ENCODE measurements at regions not wholly inside any gene's neighbourhood (a gene's known extent, or its start where the extent isn't known, plus 50 kb on each side); places are given as distances from the start of the nearest gene placed in this dataset.

- TF ChIP-seq CTCF (IDR thresholded peaks at IDR 0.05) (no peak), POLR2A (IDR thresholded peaks at IDR 0.05) (no peak)
Measured at GRCh38 chr6:6775074-6775473, 186.6 kb downstream of the LY86 start.

All from body of pancreas (tissue), 4 donors.